Chondrocyte (in vitro differentiated cells): ENCODE measurements at regions not wholly inside any gene's neighbourhood (a gene's known extent, or its start where the extent isn't known, plus 50 kb on each side); places are given as distances from the start of the nearest gene placed in this dataset.

Experiments used
- DNase-seq: peaks from one replicate; pipeline ENCODE4 v3.0.0; 2021; ENCODE audit warnings: mixed read lengths, low spot score
- H3K27ac Mint-ChIP-seq: one replicate; pipeline ENCODE4 v1.8.0; 2021; ENCODE audit warnings: mild to moderate bottlenecking, moderate library complexity, mixed read lengths; ENCODE audit not compliant: unreplicated experiment
- H3K27me3 Mint-ChIP-seq: 2 replicates; pipeline ENCODE4 v1.8.0; 2021; ENCODE audit warnings: low read depth, mixed read lengths
- H3K36me3 Mint-ChIP-seq: 2 replicates; pipeline ENCODE4 v1.8.0; 2021; ENCODE audit warnings: low read depth, mixed read lengths
- H3K4me1 Mint-ChIP-seq: 2 replicates; pipeline ENCODE4 v1.8.0; 2021; ENCODE audit warnings: low read depth, mild to moderate bottlenecking, mixed read lengths
- H3K4me3 Mint-ChIP-seq: one replicate; pipeline ENCODE4 v1.8.0; 2021; ENCODE audit warnings: mild to moderate bottlenecking, moderate library complexity, mixed read lengths; ENCODE audit not compliant: unreplicated experiment
- H3K9me3 Mint-ChIP-seq: 2 replicates; pipeline ENCODE4 v1.8.0; 2021; ENCODE audit warnings: low read depth, mixed read lengths
- CTCF ChIP-seq: fragments of 200-600 bp; sonication (generic); IDR thresholded peaks from 2 replicates; pipeline ENCODE4 v1.5.0; 2021; ENCODE audit warnings: antibody characterized with exemption, mild to moderate bottlenecking, moderate library complexity

GRCh38 chr1:192913683-192914082, 104.8 kb downstream of the RGS2 start:
- Mint-ChIP-seq H3K4me3 (no peak overlapping the region), H3K27me3 (no peaks in the 10 kb centered on the region), H3K9me3 (peaks cover 10% of the 10 kb centered on the region), H3K27ac (no peak overlapping the region), H3K36me3 (no peaks in the 10 kb centered on the region), H3K4me1 (peaks cover 11% of the 10 kb centered on the region)
- no peak for DNase-seq
- no peak for TF ChIP-seq CTCF

DNA sequence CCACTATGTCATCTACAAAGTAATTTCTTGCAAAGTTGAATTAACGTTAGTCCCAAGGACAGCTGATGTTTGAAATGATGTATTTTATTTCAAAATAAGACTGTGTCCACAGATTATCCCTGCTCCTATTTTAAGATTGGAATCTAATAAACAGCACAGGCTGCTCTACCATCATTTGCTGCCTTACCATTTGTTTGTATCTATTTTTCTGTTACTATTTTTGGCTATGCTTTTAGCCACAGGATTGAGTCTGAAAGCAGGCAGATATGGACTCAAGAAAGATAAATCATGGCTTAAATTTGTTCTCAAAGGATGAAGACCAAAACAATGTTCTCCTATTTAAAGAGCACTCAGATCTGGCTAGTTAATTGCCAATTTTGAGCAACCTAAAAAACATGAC, 105.3 kb downstream of the RGS2 start:
- Mint-ChIP-seq H3K27me3 (no peaks in the 10 kb centered on the region), H3K4me1 (peaks cover 9% of the 10 kb centered on the region), H3K4me3 (no peak overlapping the region), H3K27ac (no peak overlapping the region), H3K9me3 (peaks cover 10% of the 10 kb centered on the region), H3K36me3 (no peaks in the 10 kb centered on the region)
- DNase-seq: no peak
- TF ChIP-seq CTCF: no peak

GRCh38 chr1:192914696-192915095, 105.9 kb downstream of the RGS2 start:
- Mint-ChIP-seq H3K36me3 (no peaks in the 10 kb centered on the region), H3K9me3 (peaks cover 10% of the 10 kb centered on the region), H3K27me3 (no peaks in the 10 kb centered on the region), H3K4me3 (no peak overlapping the region), H3K4me1 (peaks cover 9% of the 10 kb centered on the region), H3K27ac (no peak overlapping the region)
- DNase-seq: no peak
- TF ChIP-seq CTCF: no peak

DNA sequence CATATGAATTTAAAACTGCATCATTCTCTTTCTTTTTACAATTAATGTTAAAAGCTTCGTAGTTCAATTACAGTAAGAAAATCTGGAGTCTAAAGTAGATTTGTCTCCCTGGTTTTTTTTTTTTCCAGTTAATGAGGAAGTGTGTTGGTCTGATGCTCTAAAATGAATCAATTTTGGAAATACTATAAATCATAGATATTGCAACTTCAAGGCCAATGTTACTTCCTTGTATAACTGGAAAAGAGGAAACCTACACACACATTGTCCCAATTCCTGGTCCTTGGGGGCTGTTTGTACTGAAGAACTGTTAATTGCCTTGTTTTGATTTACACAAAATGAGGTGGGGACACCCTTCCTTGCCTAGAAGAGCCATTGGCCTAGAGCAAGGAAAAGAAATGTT, 107.2 kb downstream of the RGS2 start:
- Mint-ChIP-seq H3K4me3 (no peak overlapping the region), H3K27me3 (no peaks in the 10 kb centered on the region), H3K4me1 (peaks cover 9% of the 10 kb centered on the region), H3K27ac (no peak overlapping the region), H3K9me3 (peaks cover 10% of the 10 kb centered on the region), H3K36me3 (no peaks in the 10 kb centered on the region)
- DNase-seq: no peak
- TF ChIP-seq CTCF: no peak

- TF ChIP-seq CTCF: no peak
- H3K4me3 Mint-ChIP-seq: no peak overlapping the region
- no peaks in the 10 kb centered on the region for H3K27me3 Mint-ChIP-seq
- H3K36me3 Mint-ChIP-seq: no peaks in the 10 kb centered on the region
- no peak for DNase-seq
- H3K4me1 Mint-ChIP-seq: peaks cover 9% of the 10 kb centered on the region
- H3K27ac Mint-ChIP-seq: no peak overlapping the region
- H3K9me3 Mint-ChIP-seq: peaks cover under 1% of the 10 kb centered on the region
These were observed 109.4 kb downstream of the RGS2 start for GRCh38 chr1:192918259-192918658.
